ENCODE measurements at regions not wholly inside any gene's neighbourhood (a gene's known extent, or its start where the extent isn't known, plus 50 kb on each side); places are given as distances from the start of the nearest gene placed in this dataset.
"Not testable (repeated sequence)": the region's sequence is repeated elsewhere in the genome, so short reads cannot be mapped to it uniquely, and the experiment has no call there.

DNA sequence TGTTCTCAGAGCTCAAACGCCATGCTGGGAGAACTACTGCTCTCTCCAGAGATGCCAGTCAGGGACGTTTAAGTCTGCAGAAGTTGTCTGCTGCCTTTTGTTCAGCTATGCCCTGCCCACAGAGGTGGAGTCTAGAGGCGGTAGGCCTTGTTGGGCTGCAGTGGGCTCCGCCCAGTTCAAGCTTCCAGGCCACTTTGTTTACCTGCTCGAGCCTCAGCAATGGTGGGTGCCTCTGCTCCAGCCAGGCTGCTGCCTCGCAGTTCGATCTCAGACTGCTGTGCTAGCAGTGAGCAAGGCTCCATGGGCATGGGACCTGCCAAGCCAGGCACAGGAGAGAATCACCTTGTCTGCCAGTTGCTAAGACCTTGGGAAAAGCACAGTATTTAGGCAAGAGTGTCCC lies 869.3 kb downstream of the TMTC2 start:
- TF ChIP-seq CTCF (IDR thresholded peaks at IDR 0.05; ENCODE audit: low read depth, low read length); EZH2phosphoT487 (IDR thresholded peaks at IDR 0.05; ENCODE audit: low read depth): not testable (repeated sequence)
